AG09319 (cell line): ENCODE measurements at regions not wholly inside any gene's neighbourhood (a gene's known extent, or its start where the extent isn't known, plus 50 kb on each side); places are given as distances from the start of the nearest gene placed in this dataset.

Experiments
- DNase-seq: peaks from one replicate; pipeline ENCODE4 v3.0.0-alpha.2; 2010; ENCODE audit warnings: low read depth; ENCODE audit errors: extremely low read depth
- TF ChIP-seq, protein P1 (sequence below): IDR thresholded peaks from 2 replicates; pipeline ENCODE4 v1.5.1; 2011; ENCODE audit warnings: low read depth, mild to moderate bottlenecking, inconsistent platforms, low read length, moderate library complexity

DNA sequence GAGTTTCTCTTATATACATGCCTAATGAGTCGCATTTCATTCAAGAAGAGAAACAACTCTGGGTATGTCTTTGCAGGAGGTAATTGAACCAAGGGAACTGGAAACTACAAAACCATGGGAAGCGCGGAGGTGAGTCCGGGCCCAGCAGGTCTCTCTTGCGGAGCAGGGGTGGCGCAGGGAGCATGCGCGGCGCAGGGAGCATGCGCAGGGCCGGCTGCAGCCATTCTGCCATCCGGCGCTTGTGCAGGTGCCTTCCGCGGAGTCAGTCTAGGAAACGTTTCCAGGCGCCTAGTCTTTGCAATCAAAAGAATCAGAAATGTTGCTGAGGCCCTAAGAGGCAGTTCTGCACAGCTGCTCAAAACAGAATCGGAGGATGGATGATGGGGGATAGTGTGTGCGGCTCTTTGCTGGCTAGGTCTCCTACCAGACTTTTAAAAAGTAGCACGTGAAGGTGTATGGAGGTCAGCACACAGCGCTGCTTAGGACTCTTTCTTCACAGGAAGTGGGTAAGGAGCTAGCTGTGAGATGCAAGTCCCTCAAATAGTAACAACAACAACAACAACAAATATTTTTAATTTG, 433.8 kb upstream of the FAT1 start:
- no peak for DNase-seq
- TF ChIP-seq, protein P1, sequence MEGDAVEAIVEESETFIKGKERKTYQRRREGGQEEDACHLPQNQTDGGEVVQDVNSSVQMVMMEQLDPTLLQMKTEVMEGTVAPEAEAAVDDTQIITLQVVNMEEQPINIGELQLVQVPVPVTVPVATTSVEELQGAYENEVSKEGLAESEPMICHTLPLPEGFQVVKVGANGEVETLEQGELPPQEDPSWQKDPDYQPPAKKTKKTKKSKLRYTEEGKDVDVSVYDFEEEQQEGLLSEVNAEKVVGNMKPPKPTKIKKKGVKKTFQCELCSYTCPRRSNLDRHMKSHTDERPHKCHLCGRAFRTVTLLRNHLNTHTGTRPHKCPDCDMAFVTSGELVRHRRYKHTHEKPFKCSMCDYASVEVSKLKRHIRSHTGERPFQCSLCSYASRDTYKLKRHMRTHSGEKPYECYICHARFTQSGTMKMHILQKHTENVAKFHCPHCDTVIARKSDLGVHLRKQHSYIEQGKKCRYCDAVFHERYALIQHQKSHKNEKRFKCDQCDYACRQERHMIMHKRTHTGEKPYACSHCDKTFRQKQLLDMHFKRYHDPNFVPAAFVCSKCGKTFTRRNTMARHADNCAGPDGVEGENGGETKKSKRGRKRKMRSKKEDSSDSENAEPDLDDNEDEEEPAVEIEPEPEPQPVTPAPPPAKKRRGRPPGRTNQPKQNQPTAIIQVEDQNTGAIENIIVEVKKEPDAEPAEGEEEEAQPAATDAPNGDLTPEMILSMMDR = no peak

DNA sequence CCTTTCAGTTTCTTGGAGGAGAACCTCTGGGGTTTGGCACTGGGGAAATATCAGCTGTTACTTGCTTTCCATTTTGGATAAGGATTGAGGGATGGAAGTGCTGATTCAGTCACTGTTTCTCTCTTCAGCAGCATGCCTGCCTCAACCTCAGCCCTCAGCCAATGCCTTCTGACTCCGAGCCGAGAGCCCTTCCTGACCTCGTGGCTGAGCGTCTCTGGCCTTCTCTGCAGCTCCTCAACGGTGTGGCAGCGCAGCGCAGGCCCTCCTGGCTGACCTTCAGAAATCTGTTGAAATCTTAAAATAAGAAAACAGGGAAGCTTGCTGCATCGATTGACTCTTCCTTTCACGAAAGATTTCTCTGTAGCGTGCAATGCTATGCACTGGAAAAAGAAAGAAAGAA, 434.3 kb upstream of the FAT1 start:
- no peak for DNase-seq
- TF ChIP-seq, protein P1 = no peak

DNA sequence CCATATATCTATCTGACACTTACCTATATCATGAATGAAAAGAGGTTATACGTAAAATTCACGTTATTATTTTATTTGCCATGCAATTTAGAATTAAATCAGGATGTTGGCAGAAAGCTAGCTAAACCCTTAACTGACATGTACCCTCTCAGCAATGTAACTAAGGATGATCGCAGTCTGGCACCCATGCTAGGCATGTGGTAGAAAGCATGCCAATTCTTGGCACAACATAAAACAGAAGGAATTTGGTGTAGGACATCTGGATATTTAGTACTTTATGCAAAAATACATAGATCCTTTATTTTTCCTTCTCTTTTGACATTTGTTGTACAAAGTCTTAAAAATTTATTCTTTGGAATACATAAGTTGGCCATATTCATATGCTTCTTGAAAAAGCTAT, 436.8 kb upstream of the FAT1 start:
- TF ChIP-seq, protein P1 = no peak
- no peak for DNase-seq

DNA sequence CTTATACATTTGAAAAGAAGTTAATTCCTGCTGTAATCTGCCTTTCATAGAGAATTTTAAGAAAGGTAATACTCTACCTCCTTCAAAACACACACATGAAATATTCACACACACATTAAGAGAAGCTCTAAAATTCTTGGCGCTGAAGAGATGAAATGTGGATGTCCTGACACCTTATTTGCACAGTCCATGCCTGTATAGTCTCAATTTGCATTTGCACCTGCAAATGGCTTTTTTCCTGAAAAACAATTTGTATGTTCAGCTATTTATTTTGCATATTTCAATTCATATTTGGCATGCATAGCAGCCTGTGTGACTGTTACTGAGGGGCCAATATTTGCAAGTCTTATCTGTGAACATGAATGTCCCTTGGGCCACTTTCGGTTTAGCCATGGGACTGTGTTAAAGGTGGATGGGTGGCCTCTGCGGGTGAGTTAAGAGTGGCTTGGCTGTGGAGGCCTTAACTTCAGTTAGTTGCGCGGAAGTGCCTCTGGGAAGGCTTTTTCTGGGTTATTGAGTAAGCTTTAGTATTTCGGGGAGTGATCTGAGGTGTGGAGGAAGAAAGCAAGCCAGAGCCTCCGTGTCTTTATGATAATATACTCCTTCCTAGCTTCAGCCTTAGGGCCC, 443.3 kb upstream of the FAT1 start:
- TF ChIP-seq, protein P1 = no peak
- no peak for DNase-seq

DNA sequence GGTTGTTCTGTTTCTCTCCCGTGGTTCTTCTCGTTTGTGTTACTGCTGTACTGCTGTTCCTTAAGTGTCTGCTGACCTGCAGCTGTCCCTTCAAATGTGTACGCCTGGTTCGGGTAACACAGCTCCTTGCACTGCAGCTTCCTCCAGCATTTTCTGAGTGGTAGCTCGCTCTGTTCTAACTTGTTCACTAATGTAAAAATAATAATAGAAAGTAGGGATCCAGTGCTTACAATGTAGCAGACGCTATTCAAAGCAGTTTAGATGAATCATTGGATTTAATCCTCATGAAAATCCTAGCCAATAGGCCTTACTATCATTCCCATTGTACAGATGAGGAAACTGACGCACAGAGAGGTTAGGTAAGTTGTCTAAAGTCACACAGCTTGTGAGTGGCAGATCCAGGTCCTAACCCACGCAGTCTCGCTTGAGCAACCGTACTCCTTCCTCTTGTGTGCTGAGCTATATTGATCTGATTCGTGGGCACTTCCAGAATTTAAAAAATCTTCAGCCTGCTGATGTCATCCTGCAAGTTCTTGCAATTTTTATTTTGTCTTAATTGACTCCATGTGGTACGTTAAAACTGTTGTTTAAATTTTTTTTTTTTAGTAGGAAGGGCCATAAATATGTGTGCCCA, 448.2 kb upstream of the FAT1 start:
- peak; percentile 60 for DNase-seq
- TF ChIP-seq, protein P1 = no peak

DNA sequence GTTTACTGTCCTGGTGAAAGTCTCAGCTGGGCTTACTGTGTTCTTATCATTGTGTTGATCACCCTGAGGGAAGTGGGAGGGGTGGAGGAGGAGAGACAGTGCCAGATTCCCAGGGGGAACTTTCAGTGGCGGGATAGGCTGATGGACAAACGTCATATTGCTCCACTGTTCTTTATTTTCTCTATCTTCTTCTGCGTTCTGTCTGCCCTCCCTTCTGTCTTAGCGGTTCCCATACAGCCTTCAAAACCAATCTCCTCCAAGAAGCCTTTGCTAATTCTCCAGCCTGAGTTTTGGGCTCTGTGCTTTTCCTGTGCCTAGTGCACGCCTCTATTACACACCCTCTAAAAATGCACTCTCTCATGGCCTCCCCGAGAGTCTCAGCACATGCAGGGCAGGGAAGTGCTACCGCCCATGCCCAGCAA, 448.7 kb upstream of the FAT1 start:
- DNase-seq = peak; percentile 58

DNA sequence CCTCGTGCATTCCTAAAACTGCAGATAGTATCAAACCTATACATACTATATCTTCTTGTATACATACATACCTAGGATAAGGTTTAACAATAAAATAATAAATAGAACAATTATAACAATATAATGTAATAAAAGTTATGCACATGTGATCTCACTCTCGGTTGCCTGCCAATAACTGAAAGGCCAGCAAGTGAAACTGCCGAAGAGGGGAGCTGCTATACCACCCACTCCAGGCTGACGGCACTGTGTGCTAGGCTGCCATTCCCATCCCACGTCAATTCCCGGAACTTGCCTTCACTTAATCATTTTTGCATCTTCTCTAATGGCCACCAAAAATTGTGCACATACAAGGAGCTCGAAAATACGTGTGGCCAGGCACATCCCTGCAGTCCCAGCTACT, 451.1 kb upstream of the FAT1 start:
- TF ChIP-seq, protein P1 = no peak
- no peak for DNase-seq

More for the DNA sequence above, 448.7 kb upstream of the FAT1 start:
- TF ChIP-seq, protein P1 = no peak
